Loucy (cell line): ENCODE measurements at regions not wholly inside any gene's neighbourhood (a gene's known extent, or its start where the extent isn't known, plus 50 kb on each side); places are given as distances from the start of the nearest gene placed in this dataset.

Source experiments
- H2AFZ ChIP-seq: fragments of 200-600 bp; sonication (generic); 2 replicates; pipeline ENCODE4 v1.6.0; 2016; ENCODE audit warnings: antibody characterized with exemption, mild to moderate bottlenecking, low read length, moderate library complexity
- H3F3A ChIP-seq: fragments of 200-600 bp; 2 replicates; pipeline ENCODE4 v1.6.0; 2016; ENCODE audit warnings: antibody characterized with exemption, low read depth, mild to moderate bottlenecking
- H3K27me3 ChIP-seq: fragments of 200-600 bp; sonication (generic); 2 replicates; pipeline ENCODE4 v1.6.1; 2014; ENCODE audit warnings: low read length, mild to moderate bottlenecking; ENCODE audit not compliant: insufficient read depth, poor library complexity, severe bottlenecking
- H3K36me3 ChIP-seq: fragments of 200-600 bp; sonication (generic); 2 replicates; pipeline ENCODE4 v1.6.1; 2016; ENCODE audit warnings: low read length; ENCODE audit not compliant: insufficient read depth
- H3K4me1 ChIP-seq: fragments of 200-600 bp; sonication (generic); 2 replicates; pipeline ENCODE4 v1.5.1; 2014; ENCODE audit warnings: low read length, mild to moderate bottlenecking; ENCODE audit not compliant: insufficient read depth, poor library complexity, severe bottlenecking
- H3K4me2 ChIP-seq: fragments of 200-600 bp; sonication (generic); 2 replicates; pipeline ENCODE4 v1.6.0; 2014; ENCODE audit warnings: antibody characterized with exemption, low read length, low read depth, mild to moderate bottlenecking; ENCODE audit not compliant: poor library complexity, severe bottlenecking
- H3K4me3 ChIP-seq: fragments of 200-600 bp; sonication (generic); 2 replicates; pipeline ENCODE4 v1.5.1; 2014; ENCODE audit warnings: low read length, mild to moderate bottlenecking, mixed read lengths; ENCODE audit not compliant: poor library complexity, severe bottlenecking
- H3K79me2 ChIP-seq: fragments of 200-600 bp; sonication (generic); 2 replicates; pipeline ENCODE4 v1.6.1; 2014; ENCODE audit warnings: low read length; ENCODE audit not compliant: insufficient read depth
- H3K9ac ChIP-seq: fragments of 200-600 bp; sonication (generic); 2 replicates; pipeline ENCODE4 v1.6.0; 2014; ENCODE audit warnings: mild to moderate bottlenecking, low read depth, low read length, moderate library complexity; ENCODE audit not compliant: poor library complexity, severe bottlenecking
- H3K9me2 ChIP-seq: fragments of 200-600 bp; sonication (generic); replicated peaks from 2 replicates; pipeline ENCODE4 v1.6.1; 2016; ENCODE audit warnings: low read depth, low read length, mixed read lengths
- H3K9me3 ChIP-seq: fragments of 200-600 bp; sonication (generic); 2 replicates; pipeline ENCODE4 v1.6.1; 2014; ENCODE audit warnings: mild to moderate bottlenecking, antibody characterized with exemption, low read length, low read depth; ENCODE audit not compliant: insufficient read depth
- H4K20me1 ChIP-seq: fragments of 200-600 bp; sonication (generic); 2 replicates; pipeline ENCODE4 v1.6.0; 2014; ENCODE audit warnings: antibody characterized with exemption, low read length, mild to moderate bottlenecking; ENCODE audit not compliant: insufficient read depth, poor library complexity, severe bottlenecking
- CTCF ChIP-seq: fragments of 200-600 bp; sonication (generic); conservative IDR thresholded peaks from 2 replicates; pipeline ENCODE4 v1.5.1; 2014; ENCODE audit warnings: mild to moderate bottlenecking, antibody characterized with exemption, low read length
- EZH2phosphoT487 ChIP-seq: fragments of 200-600 bp; IDR thresholded peaks from 2 replicates; pipeline ENCODE4 v1.6.1; 2018; ENCODE audit warnings: antibody characterized with exemption, mild to moderate bottlenecking, moderate library complexity, borderline replicate concordance

GRCh38 chr12:24591079-24591626 is 357.7 kb downstream of the BCAT1 start:
- H3K4me3 ChIP-seq: no peak overlapping the region
- H3K4me2 ChIP-seq: no peak overlapping the region
- no peaks in the 10 kb centered on the region for H3K36me3 ChIP-seq
- H3F3A ChIP-seq: no peaks in the 10 kb centered on the region
- no peaks in the 10 kb centered on the region for H3K9me2 ChIP-seq
- H3K9ac ChIP-seq: no peak overlapping the region
- H2AFZ ChIP-seq: no peak overlapping the region
- no peaks in the 10 kb centered on the region for H3K27me3 ChIP-seq
- TF ChIP-seq EZH2phosphoT487: no peak
- no peaks in the 10 kb centered on the region for H3K9me3 ChIP-seq
- H3K79me2 ChIP-seq: no peaks in the 10 kb centered on the region
- no peaks in the 10 kb centered on the region for H4K20me1 ChIP-seq
- peaks cover 4% of the 10 kb centered on the region for H3K4me1 ChIP-seq

GRCh38 chr12:24586293-24586692 is 362.6 kb downstream of the BCAT1 start:
- H4K20me1 ChIP-seq: no peaks in the 10 kb centered on the region
- no peaks in the 10 kb centered on the region for H3K27me3 ChIP-seq
- H3K79me2 ChIP-seq: no peaks in the 10 kb centered on the region
- no peaks in the 10 kb centered on the region for H3K4me1 ChIP-seq
- no peak overlapping the region for H3K9ac ChIP-seq
- TF ChIP-seq EZH2phosphoT487: no peak
- no peak for TF ChIP-seq CTCF
- H3K4me3 ChIP-seq: no peak overlapping the region
- H3F3A ChIP-seq: no peaks in the 10 kb centered on the region
- H2AFZ ChIP-seq: no peak overlapping the region
- H3K9me2 ChIP-seq: no peaks in the 10 kb centered on the region
- no peaks in the 10 kb centered on the region for H3K9me3 ChIP-seq
- no peak overlapping the region for H3K4me2 ChIP-seq
- H3K36me3 ChIP-seq: no peaks in the 10 kb centered on the region

GRCh38 chr12:24584032-24584675 is 364.7 kb downstream of the BCAT1 start:
- TF ChIP-seq CTCF: no peak
- TF ChIP-seq EZH2phosphoT487: no peak
- Histone ChIP-seq H3K9me2 (no peaks in the 10 kb centered on the region), H4K20me1 (no peaks in the 10 kb centered on the region), H3F3A (no peaks in the 10 kb centered on the region), H3K79me2 (no peaks in the 10 kb centered on the region), H3K4me2 (no peak overlapping the region), H3K9ac (no peak overlapping the region), H3K27me3 (no peaks in the 10 kb centered on the region), H3K9me3 (peaks cover 9% of the 10 kb centered on the region), H2AFZ (no peak overlapping the region), H3K4me3 (no peak overlapping the region), H3K36me3 (no peaks in the 10 kb centered on the region), H3K4me1 (no peaks in the 10 kb centered on the region)
